IMR-90 (cell line): ENCODE measurements at regions not wholly inside any gene's neighbourhood (a gene's known extent, or its start where the extent isn't known, plus 50 kb on each side); places are given as distances from the start of the nearest gene placed in this dataset.

Experiments
- TF ChIP-seq, protein P1 (sequence below): fragments of 150-350 bp; IDR thresholded peaks from 2 replicates; pipeline ENCODE4 v1.6.1; 2017; ENCODE audit warnings: mild to moderate bottlenecking, antibody characterized with exemption, low read length, low read depth
- TF ChIP-seq, protein P2 (sequence below): fragments of 150-350 bp; IDR thresholded peaks from 2 replicates; pipeline ENCODE4 v1.6.1; 2016; ENCODE audit warnings: low read depth, mild to moderate bottlenecking, low read length, moderate library complexity, borderline replicate concordance

DNA sequence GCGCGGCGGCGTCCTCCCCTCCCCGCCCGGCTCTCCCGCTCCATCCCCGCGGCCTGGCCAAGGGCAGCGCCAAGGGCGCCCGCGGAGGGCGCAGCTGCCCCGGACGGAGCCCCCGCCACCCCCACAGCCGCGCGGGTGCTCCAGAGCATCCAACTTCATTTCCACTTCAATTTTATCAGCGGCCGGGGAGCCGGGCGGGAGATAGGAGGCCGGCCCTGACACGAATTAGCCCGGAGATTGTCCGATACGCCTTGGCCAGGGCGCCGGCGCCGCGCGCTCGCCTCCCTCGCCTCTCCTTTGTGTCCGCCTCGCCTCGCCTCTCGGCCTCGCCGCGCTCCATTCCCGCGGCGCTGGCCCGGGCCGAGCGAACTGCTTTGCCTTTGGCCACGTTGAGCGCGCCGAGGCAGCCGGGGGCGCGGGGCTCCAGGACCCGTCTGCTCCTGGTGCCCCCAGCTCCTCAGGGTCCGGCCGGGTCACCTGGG lies 129.1 kb upstream of the LHX1 start:
- TF ChIP-seq, protein P1, sequence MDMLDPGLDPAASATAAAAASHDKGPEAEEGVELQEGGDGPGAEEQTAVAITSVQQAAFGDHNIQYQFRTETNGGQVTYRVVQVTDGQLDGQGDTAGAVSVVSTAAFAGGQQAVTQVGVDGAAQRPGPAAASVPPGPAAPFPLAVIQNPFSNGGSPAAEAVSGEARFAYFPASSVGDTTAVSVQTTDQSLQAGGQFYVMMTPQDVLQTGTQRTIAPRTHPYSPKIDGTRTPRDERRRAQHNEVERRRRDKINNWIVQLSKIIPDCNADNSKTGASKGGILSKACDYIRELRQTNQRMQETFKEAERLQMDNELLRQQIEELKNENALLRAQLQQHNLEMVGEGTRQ, result no peak
- TF ChIP-seq, protein P2, sequence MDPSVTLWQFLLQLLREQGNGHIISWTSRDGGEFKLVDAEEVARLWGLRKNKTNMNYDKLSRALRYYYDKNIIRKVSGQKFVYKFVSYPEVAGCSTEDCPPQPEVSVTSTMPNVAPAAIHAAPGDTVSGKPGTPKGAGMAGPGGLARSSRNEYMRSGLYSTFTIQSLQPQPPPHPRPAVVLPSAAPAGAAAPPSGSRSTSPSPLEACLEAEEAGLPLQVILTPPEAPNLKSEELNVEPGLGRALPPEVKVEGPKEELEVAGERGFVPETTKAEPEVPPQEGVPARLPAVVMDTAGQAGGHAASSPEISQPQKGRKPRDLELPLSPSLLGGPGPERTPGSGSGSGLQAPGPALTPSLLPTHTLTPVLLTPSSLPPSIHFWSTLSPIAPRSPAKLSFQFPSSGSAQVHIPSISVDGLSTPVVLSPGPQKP, result no peak
